ENCODE measurements at regions not wholly inside any gene's neighbourhood (a gene's known extent, or its start where the extent isn't known, plus 50 kb on each side); places are given as distances from the start of the nearest gene placed in this dataset.

GRCh38 chr3:193902607-193903511 is 233.1 kb upstream of the HES1 start:
- no peaks in the 10 kb centered on the region for H3K4me1 ChIP-seq (ENCODE audit: control insufficient read depth, insufficient read depth, low read length)
- DNase-seq (ENCODE audit: low read depth, low spot score): no peak
- H3K4me3 ChIP-seq (ENCODE audit: low read length): no peak overlapping the region
- H3K9me3 ChIP-seq (ENCODE audit: control insufficient read depth, insufficient read depth, low read length): no peaks in the 10 kb centered on the region
- no CpG with 5 or more reads among the region's 14 CpGs for WGBS (ENCODE audit: insufficient coverage, insufficient read length)
- H3K36me3 ChIP-seq (ENCODE audit: control insufficient read depth, insufficient read depth, low read length): no peaks in the 10 kb centered on the region
- no peaks in the 10 kb centered on the region for H3K27me3 ChIP-seq (ENCODE audit: control insufficient read depth, insufficient read depth, low read length)
- no peak overlapping the region for H3K27ac ChIP-seq (ENCODE audit: low read length)

GRCh38 chr3:193903512-193903817 is 232.5 kb upstream of the HES1 start:
- WGBS (ENCODE audit: insufficient coverage, insufficient read length): no CpG with 5 or more reads among the region's 8 CpGs
- Histone ChIP-seq H3K4me3 (ENCODE audit: low read length) (no peak overlapping the region), H3K27me3 (ENCODE audit: control insufficient read depth, insufficient read depth, low read length) (no peaks in the 10 kb centered on the region), H3K4me1 (ENCODE audit: control insufficient read depth, insufficient read depth, low read length) (no peaks in the 10 kb centered on the region), H3K27ac (ENCODE audit: low read length) (no peak overlapping the region), H3K9me3 (ENCODE audit: control insufficient read depth, insufficient read depth, low read length) (no peaks in the 10 kb centered on the region), H3K36me3 (ENCODE audit: control insufficient read depth, insufficient read depth, low read length) (no peaks in the 10 kb centered on the region)
- DNase-seq (ENCODE audit: low read depth, low spot score): no peak

- no peaks in the 10 kb centered on the region for H3K4me1 ChIP-seq (ENCODE audit: control insufficient read depth, insufficient read depth, low read length)
- H3K27ac ChIP-seq (ENCODE audit: low read length): no peak overlapping the region
- H3K4me3 ChIP-seq (ENCODE audit: low read length): no peak overlapping the region
- H3K27me3 ChIP-seq (ENCODE audit: control insufficient read depth, insufficient read depth, low read length): no peaks in the 10 kb centered on the region
- H3K9me3 ChIP-seq (ENCODE audit: control insufficient read depth, insufficient read depth, low read length): no peaks in the 10 kb centered on the region
- DNase-seq (ENCODE audit: low read depth, low spot score): no peak
- WGBS (ENCODE audit: insufficient coverage, insufficient read length): no CpG with 5 or more reads among the region's 4 CpGs
- H3K36me3 ChIP-seq (ENCODE audit: control insufficient read depth, insufficient read depth, low read length): no peaks in the 10 kb centered on the region
These were observed 232.0 kb upstream of the HES1 start for GRCh38 chr3:193903966-193904365.

DNA sequence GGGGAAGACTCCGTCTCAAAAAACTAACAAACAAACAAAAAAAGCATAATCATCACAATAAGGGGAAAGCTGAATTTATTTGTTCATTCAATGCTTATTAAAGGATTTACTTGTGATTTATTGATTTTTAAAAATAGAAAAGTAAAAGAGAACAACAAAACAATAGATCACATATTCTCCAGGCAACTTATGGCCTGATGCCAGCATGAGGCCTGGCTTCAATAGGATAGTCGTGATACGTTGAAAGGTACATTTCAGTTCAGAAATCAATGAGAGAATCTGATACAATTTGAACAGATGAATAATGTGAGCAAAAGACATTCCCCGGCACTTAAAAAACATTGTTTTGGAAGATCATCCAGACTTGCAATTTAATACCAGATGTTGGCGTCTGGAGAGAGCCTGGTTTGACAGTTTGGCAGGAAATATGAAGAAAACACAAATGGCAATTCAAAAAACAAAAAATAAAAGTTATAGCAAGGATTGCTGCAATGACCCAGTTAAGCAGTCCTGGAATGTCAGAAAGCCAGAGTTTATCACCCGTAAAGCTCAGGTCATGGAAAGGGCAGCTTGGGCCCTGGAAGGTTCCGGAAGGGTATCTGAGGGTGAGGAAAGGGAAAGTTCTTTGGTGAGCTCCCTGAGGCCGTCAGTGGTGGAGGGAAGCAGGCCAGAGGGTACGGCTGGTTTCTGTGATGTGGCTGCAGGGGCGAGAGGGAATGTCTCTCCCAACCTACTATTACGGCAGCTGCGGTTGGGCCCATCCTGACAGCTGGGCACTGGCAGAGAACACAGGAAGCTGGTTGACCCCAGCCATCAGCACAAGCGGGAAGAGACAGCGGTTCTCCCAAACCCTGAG is 230.2 kb upstream of the HES1 start:
- no CpG with 5 or more reads among the region's 14 CpGs for WGBS (ENCODE audit: insufficient coverage, insufficient read length)
- Histone ChIP-seq H3K4me3 (ENCODE audit: low read length) (no peak overlapping the region), H3K27ac (ENCODE audit: low read length) (no peak overlapping the region), H3K27me3 (ENCODE audit: control insufficient read depth, insufficient read depth, low read length) (no peaks in the 10 kb centered on the region), H3K4me1 (ENCODE audit: control insufficient read depth, insufficient read depth, low read length) (no peaks in the 10 kb centered on the region), H3K36me3 (ENCODE audit: control insufficient read depth, insufficient read depth, low read length) (no peaks in the 10 kb centered on the region), H3K9me3 (ENCODE audit: control insufficient read depth, insufficient read depth, low read length) (no peaks in the 10 kb centered on the region)
- DNase-seq (ENCODE audit: low read depth, low spot score): no peak

GRCh38 chr3:193906849-193907410 is 229.0 kb upstream of the HES1 start:
- Histone ChIP-seq H3K27me3 (ENCODE audit: control insufficient read depth, insufficient read depth, low read length) (no peaks in the 10 kb centered on the region), H3K36me3 (ENCODE audit: control insufficient read depth, insufficient read depth, low read length) (no peaks in the 10 kb centered on the region), H3K9me3 (ENCODE audit: control insufficient read depth, insufficient read depth, low read length) (no peaks in the 10 kb centered on the region), H3K4me1 (ENCODE audit: control insufficient read depth, insufficient read depth, low read length) (peaks cover 3% of the 10 kb centered on the region; the same call in 1 of the 2 replicates), H3K4me3 (ENCODE audit: low read length) (no peak overlapping the region), H3K27ac (ENCODE audit: low read length) (no peak overlapping the region)
- DNase-seq (ENCODE audit: low read depth, low spot score): no peak
- no CpG with 5 or more reads among the region's 2 CpGs for WGBS (ENCODE audit: insufficient coverage, insufficient read length)

DNA sequence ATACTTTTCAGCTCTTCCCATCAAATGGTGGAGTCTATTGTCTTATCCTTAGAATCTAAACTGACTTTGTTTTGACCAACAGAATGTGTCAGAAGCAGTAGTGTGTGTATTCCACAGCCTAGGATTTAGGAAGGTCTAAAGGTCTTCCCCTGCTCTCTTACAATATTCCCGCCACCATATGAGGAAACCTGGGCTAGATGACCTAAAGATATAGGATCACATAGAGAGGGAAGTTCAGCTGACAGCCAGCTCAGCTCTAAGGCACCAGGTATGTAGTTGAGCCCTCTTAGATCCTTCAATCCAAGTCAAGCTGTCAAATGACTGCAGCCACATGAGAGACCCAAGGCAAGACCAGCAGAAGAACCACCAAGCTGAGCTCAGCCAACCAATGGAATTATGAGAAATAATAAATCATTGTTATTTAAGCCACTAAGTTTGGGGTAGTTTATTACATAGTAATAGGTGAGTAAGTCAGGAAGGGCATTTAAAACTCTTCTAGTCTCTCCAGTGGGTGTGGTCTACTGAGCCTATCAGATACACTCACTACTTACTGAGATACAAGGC is 227.7 kb upstream of the HES1 start:
- Histone ChIP-seq H3K4me3 (ENCODE audit: low read length) (no peak overlapping the region), H3K9me3 (ENCODE audit: control insufficient read depth, insufficient read depth, low read length) (no peaks in the 10 kb centered on the region), H3K27ac (ENCODE audit: low read length) (no peak overlapping the region), H3K27me3 (ENCODE audit: control insufficient read depth, insufficient read depth, low read length) (no peaks in the 10 kb centered on the region), H3K36me3 (ENCODE audit: control insufficient read depth, insufficient read depth, low read length) (no peaks in the 10 kb centered on the region), H3K4me1 (ENCODE audit: control insufficient read depth, insufficient read depth, low read length) (peaks cover 3% of the 10 kb centered on the region; the same call in 1 of the 2 replicates)
- DNase-seq (ENCODE audit: low read depth, low spot score): no peak
- WGBS (ENCODE audit: insufficient coverage, insufficient read length): no CpG with 5 or more reads among the region's 1 CpG

GRCh38 chr3:193909387-193909786 is 226.6 kb upstream of the HES1 start:
- no peaks in the 10 kb centered on the region for H3K27me3 ChIP-seq (ENCODE audit: control insufficient read depth, insufficient read depth, low read length)
- DNase-seq (ENCODE audit: low read depth, low spot score): no peak
- no peak overlapping the region for H3K27ac ChIP-seq (ENCODE audit: low read length)
- H3K36me3 ChIP-seq (ENCODE audit: control insufficient read depth, insufficient read depth, low read length): no peaks in the 10 kb centered on the region
- no peak overlapping the region for H3K4me3 ChIP-seq (ENCODE audit: low read length)
- no CpG with 5 or more reads among the region's 2 CpGs for WGBS (ENCODE audit: insufficient coverage, insufficient read length)
- H3K9me3 ChIP-seq (ENCODE audit: control insufficient read depth, insufficient read depth, low read length): no peaks in the 10 kb centered on the region
- peaks cover 3% of the 10 kb centered on the region; the same call in 1 of the 2 replicates for H3K4me1 ChIP-seq (ENCODE audit: control insufficient read depth, insufficient read depth, low read length)

GRCh38 chr3:193910310-193910709 is 225.6 kb upstream of the HES1 start:
- Histone ChIP-seq H3K4me1 (ENCODE audit: control insufficient read depth, insufficient read depth, low read length) (peaks cover 3% of the 10 kb centered on the region; the same call in 1 of the 2 replicates), H3K4me3 (ENCODE audit: low read length) (no peak overlapping the region), H3K27ac (ENCODE audit: low read length) (no peak overlapping the region), H3K9me3 (ENCODE audit: control insufficient read depth, insufficient read depth, low read length) (no peaks in the 10 kb centered on the region), H3K36me3 (ENCODE audit: control insufficient read depth, insufficient read depth, low read length) (no peaks in the 10 kb centered on the region), H3K27me3 (ENCODE audit: control insufficient read depth, insufficient read depth, low read length) (no peaks in the 10 kb centered on the region)
- no peak for DNase-seq (ENCODE audit: low read depth, low spot score)
- no CpG with 5 or more reads among the region's 1 CpG for WGBS (ENCODE audit: insufficient coverage, insufficient read length)

GRCh38 chr3:193910886-193911738 is 224.8 kb upstream of the HES1 start:
- Histone ChIP-seq H3K4me3 (ENCODE audit: low read length) (no peak overlapping the region), H3K36me3 (ENCODE audit: control insufficient read depth, insufficient read depth, low read length) (no peaks in the 10 kb centered on the region), H3K27ac (ENCODE audit: low read length) (no peak overlapping the region), H3K4me1 (ENCODE audit: control insufficient read depth, insufficient read depth, low read length) (peaks cover 3% of the 10 kb centered on the region; the same call in 1 of the 2 replicates), H3K27me3 (ENCODE audit: control insufficient read depth, insufficient read depth, low read length) (no peaks in the 10 kb centered on the region), H3K9me3 (ENCODE audit: control insufficient read depth, insufficient read depth, low read length) (no peaks in the 10 kb centered on the region)
- WGBS (ENCODE audit: insufficient coverage, insufficient read length): no CpG with 5 or more reads among the region's 9 CpGs
- DNase-seq (ENCODE audit: low read depth, low spot score): no peak
